ENCODE measurements at regions not wholly inside any gene's neighbourhood (a gene's known extent, or its start where the extent isn't known, plus 50 kb on each side); places are given as distances from the start of the nearest gene placed in this dataset.

DNA sequence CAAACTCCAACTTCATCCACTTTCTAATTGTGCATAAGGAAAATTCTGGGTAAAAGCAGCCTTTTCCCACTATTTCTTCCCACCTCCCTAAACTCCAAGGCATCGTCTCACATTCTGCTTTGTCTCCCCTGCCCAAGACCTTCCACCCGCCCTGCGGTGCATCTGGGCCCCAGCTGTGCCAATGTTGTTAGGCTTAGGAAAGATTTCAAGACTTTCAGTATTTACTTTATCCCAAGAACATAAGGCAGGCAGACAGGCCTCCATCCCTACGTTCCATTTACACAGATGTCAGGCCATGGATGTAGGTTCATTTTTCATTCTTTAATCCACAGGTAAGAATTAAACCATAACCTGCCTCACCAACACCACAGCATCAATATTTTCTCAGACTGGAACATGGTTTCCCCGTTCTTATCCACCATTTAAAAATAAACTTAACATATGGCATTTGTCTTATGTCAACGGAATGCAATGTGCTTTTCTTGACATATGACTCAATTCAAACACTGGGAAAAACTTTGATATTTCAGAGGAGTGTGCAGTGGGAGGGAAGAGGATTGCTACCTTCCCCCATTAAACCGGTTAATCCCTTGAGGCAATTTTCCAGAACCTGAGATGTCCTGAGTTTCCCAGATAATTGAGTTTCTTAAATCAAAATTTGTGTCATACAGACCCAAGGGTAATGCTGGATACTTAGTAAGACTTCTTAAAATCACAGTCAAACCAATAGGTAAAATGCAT, 238.0 kb upstream of the LRIG1 start:
- TF ChIP-seq, protein P1, sequence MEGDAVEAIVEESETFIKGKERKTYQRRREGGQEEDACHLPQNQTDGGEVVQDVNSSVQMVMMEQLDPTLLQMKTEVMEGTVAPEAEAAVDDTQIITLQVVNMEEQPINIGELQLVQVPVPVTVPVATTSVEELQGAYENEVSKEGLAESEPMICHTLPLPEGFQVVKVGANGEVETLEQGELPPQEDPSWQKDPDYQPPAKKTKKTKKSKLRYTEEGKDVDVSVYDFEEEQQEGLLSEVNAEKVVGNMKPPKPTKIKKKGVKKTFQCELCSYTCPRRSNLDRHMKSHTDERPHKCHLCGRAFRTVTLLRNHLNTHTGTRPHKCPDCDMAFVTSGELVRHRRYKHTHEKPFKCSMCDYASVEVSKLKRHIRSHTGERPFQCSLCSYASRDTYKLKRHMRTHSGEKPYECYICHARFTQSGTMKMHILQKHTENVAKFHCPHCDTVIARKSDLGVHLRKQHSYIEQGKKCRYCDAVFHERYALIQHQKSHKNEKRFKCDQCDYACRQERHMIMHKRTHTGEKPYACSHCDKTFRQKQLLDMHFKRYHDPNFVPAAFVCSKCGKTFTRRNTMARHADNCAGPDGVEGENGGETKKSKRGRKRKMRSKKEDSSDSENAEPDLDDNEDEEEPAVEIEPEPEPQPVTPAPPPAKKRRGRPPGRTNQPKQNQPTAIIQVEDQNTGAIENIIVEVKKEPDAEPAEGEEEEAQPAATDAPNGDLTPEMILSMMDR (IDR thresholded peaks at IDR 0.05): no peak
- TF ChIP-seq EZH2 (IDR thresholded peaks at IDR 0.05; ENCODE audit: borderline replicate concordance, insufficient read depth, low read depth, low read length, poor library complexity, severe bottlenecking): no peak

Measured in B cell (primary cell).